Hepatic stellate cell (primary cell): ENCODE measurements at regions not wholly inside any gene's neighbourhood (a gene's known extent, or its start where the extent isn't known, plus 50 kb on each side); places are given as distances from the start of the nearest gene placed in this dataset.

ENCODE experiments used
- DNase-seq: peaks from one replicate; pipeline ENCODE4 v3.0.0; 2011; ENCODE audit warnings: low spot score

DNA sequence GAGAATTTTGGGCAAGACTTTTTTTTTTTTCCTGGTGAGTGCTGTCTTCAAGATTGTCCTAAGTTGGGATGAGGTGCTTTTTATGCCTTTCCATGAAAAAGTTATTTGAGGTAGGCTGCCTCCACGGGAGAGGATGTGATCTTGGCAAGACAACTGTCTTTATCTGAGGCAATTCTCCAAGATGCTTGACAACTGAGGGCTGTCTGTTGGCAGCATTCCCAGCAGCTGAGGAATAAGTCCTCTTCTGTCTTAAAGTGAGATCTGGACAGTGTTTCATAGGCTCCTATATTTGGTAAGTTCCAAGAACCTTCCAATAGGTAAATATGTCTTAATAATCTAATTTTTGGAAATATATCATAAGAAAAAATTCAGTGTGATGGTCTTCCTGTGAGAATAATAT lies 662.0 kb downstream of the CDH11 start:
- DNase-seq = no peak

DNA sequence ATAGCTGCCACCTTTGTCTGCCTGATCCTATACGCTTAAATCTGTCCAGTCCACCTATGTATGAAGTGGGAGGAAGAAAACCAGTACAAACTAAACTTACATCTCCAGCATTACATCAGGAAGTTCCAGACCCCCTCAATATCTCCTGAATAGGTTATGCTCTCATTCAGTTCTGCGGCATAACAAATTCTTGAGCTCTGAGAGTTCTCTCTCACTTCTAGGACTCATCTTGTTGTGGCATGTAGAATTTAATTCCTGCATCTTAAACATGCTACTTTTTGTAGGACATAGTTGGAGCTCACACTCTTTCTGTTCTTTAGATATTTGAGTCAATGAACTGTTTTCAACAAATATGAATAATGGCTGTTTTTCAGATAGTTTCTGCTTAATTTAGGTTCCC lies 662.5 kb downstream of the CDH11 start:
- no peak for DNase-seq

DNA sequence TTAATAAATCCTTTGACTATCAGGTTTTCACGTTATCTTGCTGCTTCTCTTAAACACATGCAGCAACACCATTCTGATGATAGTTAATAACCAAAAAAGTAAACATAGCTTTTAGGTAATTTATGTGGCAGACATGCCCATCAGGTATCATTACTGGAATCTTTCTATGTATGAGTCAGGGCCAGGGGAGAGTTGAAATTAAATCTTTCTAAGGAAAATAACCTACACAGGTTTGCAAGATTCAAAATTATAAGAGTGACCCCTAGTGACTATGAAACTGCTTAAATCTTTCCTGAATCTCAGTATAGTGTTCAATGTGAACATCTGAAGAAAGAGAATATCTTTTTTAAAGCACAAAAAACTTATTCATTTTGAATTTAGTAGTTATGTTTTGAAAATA lies 666.6 kb downstream of the CDH11 start:
- DNase-seq = no peak

DNA sequence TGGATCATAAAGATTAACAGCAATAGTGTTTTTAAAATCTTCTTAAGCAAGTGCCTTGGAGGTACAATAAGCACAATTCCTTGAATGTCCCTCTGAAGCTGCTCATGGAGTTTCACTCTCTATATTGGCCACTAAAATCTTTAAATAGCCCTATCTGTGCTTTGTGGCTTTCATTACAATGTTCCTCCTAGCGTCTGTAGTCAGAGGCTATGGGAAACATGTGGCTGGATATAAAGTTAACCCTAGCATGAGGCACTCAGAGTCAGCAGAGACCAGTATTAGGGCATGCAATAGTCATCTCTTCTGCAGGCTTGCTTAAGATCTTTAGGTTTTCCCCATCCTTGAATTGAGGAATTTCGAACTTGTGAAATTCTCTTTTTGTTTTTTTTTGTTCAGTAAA lies 668.2 kb downstream of the CDH11 start:
- DNase-seq = no peak

DNA sequence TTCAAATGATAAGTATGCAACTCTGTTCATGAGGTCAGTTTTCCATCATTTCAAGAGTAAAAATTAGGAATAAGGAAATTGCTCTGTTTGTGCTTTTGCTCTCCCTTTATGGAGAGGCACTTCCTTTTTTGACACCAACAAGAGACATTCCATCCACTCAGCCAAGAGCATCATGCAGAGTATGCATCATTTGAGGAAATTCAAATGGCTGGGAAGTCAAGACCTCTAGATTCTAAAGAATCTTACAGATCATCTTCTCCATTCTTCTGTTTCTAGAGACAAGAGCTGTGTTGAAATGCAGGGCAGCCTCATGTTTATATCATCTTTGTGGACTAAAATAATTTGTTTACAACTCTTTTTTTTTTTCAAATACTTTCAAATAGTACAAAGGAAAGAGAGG lies 669.4 kb downstream of the CDH11 start:
- no peak for DNase-seq

DNA sequence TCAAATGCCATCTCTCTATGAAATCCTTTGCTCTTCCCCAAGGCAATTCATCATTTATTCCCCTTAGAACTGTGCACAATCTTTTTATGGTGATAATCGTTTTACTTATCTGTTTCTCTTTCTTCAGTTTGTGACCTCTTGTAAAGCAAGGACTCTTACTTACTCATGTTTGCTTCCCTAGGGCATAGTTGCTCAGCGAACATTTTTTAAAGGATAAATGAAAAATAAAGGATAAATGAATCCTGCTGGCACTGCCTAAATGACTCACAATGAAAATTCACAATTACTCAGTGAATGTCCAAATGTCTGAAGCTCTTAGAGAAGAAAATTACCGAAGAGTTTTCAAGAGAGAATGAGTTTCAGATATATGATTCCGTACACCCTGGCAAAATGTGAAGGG lies 671.7 kb downstream of the CDH11 start:
- DNase-seq = no peak

DNA sequence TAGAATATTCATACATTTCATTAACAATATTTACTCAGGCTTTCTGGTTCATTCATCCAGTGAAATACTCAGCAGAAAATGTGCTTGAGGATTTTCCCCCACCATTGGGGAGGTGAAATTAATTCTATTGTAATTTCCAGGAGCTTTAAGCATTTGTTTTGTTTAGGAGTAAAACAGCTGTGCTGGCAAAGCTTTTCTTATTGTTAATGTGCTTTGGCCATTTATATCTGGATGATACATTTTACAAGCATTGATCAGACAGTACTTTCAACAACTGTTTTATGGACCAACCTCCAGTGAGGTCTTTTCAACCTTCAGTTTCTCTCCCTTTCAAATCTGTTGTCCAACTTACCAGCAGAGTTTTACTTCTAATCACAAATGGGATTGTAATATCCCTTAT lies 672.4 kb downstream of the CDH11 start:
- no peak for DNase-seq

DNA sequence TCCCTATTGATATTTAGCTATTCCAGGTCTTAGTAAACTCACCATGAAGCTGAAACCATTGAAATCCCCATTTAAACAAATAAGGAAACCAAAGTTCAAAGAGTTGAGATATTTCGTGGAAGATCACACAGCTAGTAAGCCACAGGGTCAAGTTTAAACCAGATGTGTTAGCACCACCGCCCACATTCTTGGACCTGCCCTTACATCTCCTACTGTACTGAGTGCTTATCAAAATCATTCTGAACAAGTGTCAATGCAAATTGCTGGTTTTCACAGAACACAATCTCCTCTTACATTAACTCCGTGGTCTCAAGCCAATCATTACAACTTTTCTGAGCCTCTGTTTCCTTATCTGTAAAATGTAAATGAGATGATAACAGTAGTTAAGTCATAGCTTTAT lies 676.2 kb downstream of the CDH11 start:
- no peak for DNase-seq

DNA sequence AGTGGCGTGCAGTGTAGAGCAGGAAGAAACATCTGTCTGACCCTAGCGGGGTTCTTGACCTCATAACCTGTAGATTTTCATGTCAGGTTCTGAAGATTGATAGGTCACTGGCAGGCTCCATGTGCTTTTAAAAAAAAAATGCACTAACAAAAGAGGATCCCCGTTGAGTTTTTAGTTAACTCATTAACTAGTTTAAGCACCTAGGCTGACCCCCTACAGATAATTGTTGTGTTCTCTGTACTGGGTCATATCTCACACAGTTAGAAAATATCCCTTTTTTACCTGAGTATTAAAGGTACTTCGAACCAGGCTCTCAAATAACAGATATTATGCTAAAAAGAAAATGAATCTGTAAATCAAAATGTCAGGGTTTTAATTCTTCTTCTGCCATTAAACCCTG lies 676.6 kb downstream of the CDH11 start:
- no peak for DNase-seq

DNA sequence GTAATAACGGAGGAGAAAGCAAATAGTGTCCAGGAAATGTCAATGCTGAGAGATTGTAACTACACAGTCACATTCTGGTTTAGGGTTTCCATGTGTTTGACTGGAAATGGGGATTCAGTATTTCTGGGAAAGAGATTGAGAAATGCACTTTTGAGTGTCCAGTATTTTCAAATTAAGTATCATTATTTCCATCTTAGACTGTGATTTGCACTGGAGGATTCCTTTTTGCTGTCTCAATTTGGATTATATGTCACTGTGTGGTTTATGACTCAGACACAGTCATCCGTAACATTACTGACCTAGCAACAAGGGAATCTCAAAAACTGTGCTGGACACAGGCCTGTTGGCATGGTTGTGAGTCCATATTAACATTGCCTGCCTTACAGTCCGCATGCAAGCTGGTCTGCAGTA lies 681.4 kb downstream of the CDH11 start:
- peak; percentile 57 for DNase-seq

DNA sequence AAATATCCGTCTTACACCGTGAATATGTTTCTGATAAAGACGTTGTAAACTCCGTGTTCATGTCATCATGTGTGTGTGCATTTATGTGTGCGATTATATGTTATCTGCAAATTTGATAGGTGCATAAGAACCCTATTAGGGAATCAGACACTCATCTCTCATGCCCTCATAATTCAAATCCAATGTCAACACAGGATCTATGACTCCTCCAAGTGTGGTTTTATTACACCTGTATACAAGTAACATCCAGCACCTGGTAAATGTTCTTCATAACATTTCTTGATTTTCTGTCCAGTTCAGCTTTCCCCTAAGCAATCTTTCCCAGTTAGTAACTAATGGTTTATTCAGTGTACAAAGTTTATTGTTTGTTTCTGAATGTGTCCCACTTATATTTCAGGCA lies 681.9 kb downstream of the CDH11 start:
- no peak for DNase-seq

DNA sequence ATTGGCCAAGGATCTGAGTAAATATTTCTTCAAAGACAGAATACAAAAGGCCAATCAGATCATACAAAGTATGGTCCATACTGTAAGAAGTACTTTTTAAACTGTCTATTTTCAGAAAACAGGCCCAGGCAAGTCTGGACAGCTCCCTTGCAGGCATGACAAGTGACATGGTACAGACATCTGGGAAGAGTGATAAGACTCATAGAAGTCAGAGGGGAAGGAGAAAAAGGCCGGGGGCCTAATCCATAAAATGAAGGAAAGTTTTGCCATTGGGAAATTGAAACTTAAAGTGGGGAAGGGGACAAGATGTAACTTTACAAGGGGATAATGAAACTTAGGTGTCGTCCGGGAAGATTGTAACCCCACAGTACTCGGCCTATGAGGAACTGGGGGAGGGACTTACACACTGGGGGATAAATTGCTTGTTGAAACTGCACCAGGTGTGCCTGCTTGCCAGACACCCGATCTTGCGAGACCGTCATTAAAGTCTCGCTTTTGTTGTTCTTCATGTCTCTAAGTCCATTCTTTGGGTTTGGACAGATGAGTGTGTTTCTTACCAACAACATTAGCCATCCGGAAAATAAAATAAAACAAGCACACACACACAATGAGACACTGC lies 684.0 kb downstream of the CDH11 start:
- no peak for DNase-seq

DNA sequence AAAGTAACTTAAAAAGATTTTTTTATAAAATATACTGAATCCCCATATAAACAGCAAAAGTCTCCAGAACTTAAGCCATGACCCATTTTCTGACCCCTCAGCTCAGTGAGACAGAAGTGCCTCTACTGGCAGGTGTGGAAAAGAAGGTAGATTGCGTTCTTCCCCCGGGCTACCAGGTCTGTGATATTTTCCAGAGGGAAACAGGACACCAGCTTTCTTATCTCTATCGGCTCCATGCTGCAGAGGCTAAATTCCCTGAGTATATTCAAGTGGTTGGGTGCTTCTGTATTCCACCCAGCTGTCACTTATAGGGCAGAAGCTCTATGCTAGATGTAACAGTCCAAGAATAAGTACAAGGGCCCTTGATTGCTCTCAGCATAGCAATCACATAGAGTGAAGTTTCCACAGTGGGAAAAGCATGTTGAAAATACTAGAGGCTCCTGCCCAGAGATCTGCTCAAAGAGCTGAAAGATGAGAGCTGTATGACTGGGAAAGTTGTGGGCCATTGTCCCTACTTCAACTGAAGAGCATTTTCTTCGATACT lies 687.3 kb downstream of the CDH11 start:
- DNase-seq = no peak

DNA sequence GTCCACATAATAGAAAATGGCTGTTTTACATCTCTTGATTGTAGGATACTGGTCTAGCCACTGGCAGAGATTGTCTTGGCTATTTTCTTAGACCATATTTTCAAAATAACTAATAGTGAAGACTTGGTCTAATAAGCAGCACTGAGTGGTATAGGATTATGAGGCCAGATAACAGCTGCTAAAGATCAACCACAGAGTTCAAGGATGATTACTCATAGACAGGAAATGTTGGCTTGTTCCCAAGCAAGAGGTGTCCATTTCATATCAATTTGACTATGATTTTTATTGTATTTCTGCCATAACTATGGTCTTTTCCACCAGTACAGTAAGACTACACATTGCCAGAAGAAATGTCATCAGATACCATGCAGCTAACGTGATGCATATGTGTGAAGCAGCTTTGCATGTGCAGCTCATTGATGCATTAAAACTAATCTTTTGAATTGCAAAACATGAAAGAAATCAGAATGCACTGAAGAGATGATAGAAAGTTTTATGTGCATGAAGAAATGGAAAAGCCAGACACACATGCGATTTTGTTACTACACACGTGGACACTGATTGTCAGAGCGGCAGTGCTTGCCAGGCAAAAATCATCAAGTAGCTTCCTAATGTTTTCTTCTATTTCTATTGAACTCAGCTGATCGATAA lies 693.3 kb downstream of the CDH11 start:
- peak; percentile 9 for DNase-seq

DNA sequence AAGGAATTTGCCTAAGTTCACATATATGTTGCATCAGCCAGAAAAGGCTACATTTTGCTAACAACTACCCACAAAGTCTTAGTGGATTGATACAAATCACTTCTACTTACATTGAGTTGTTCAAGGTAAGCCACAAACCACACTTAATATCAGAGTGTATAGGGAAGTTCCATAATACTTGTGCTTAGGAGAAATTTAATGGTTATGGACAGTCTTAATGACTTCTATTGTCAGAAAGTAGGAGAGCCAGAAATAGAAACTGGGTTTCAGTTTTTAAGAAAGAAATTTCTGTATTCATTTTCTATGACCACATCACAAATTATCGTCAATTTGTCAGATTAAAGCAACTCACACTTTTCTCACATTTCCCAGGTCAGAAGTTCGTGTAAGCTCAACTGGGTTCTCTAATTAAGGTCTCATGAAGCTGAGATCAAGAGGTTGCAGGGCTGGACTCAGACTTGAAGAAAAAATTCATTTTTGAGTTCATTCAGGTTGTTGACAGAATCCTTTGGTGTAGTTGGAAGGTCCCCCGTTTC lies 695.7 kb downstream of the CDH11 start:
- DNase-seq = no peak

DNA sequence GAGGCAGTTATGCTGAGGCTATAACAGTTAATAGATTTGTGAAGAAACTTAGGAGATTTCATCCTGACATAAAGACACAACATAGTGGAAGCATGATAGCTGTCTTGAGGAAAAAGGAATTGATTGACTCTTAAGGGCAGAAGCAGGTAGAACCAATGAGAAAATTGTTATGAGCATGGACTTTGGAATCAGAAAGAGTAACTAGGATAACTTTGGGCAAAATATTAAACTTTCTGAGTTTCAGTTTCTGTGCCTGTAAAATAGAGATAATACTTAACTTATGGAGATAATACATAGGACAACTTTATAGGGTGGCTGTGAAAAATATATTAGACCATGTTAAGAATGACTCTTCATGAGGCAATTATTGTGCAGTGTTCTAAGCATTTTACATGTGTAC lies 696.5 kb downstream of the CDH11 start:
- DNase-seq = no peak

DNA sequence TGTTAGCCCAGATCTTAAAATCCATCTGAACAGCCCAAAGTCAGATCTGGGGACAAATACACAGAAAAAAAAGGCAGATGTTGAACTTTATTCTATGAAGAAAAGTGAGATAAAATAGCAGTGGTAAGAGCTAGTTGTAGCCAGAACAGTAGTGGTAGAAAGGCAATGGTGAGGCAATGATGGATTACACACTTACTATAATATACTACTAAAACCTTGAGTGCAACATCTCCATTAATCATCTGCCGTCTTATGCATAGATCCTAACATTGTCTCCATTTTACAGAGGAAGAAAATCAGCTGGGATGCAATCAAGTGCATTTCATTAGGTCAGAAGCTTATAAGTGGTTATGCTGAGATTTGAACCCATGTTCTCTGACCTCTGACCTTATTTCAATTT lies 699.6 kb downstream of the CDH11 start:
- no peak for DNase-seq

DNA sequence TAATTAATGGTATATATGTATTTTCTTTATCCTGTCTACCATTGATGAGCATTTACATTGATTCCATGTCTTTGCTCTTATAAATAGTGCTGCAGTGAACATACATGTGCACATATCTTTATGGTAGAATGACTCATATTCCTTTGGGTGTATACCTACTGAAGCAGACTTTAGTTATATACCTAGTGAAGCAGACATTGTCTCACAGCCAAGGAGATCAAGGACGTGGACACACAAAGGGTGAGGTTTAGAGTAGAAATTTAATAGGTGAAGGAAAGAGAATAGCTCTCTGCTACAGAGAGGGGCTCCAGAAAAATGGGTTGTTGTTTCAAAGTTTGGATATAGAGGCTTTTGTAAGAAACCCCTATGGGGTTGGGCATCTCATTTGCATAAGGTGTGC lies 700.3 kb downstream of the CDH11 start:
- DNase-seq = no peak

DNA sequence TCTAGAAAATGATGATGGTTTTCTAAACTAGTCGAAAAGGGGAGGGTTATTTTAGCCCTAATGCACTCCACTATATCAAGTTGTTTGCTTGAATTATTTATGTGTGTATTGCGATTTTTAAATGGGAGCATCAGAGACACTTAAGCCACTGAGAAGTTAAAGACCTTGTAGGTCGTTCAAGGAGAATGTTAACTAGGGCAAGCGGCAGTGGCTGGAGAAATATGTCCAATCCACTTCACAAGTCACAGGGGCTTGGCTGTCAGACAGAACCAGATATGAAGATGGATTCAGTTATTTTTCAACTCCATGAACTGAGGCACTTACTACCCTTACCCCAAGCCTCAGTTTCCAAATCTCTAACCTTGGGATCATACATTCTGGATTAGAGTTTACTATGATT lies 702.0 kb downstream of the CDH11 start:
- DNase-seq = no peak

DNA sequence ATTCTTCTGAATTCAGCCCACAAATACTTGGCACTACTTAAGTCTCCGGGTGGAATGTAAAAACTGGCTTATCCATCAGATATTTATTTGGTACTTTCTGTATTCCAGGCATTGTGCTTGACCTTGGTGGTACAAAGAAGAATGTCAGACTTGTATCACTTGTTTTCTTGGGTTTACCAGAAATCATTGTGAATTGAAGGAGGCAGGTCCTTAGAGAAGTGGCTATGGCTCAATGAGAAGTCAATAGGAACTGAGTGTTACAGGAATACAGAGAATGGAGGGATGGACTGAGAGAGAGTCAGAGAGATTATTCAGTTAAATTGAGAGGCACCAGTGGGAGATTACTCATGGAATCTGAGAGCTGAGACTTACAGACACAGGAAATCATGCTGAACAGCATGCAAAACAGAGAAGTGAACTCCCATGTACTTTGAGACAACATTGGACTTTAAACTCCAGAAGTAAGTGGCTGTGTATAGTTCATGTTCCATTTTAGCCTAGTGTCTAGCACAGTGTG lies 704.1 kb downstream of the CDH11 start:
- no peak for DNase-seq

DNA sequence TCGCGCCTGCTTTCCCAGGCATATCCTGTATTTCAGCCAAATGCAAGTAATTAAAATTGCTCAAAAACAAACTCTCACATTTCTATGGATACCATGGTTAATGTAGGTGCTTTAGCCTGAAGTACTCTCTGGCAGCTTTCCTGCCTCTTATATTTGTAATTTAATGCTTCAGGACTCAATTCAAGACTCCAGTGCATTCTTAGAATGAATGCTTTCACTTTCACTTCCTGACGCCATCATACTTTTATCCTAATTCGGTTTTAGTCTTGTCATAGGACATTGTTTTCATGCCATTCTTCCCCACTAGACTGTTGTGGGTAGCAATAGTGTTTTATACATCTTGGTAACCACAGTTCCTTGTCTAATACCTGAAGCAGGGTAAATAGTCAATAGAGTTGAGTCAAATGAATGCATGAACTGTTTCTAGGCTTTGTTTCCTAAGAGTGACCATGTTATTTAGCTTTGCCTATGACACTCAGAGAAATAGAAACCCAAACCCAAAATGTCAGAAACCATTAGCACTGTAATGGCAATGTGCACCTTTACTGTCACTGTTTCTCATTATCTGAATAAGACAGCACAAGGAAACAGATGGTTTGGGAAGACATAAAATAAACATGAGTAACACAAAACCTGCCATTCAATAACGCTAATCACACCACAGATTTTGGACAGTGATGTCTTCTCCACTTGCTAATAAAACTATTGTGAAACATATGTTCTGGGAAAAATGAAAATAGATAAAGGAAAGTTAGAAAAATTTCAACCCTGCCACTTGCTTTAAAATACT lies 705.5 kb downstream of the CDH11 start:
- DNase-seq = peak; percentile 9

DNA sequence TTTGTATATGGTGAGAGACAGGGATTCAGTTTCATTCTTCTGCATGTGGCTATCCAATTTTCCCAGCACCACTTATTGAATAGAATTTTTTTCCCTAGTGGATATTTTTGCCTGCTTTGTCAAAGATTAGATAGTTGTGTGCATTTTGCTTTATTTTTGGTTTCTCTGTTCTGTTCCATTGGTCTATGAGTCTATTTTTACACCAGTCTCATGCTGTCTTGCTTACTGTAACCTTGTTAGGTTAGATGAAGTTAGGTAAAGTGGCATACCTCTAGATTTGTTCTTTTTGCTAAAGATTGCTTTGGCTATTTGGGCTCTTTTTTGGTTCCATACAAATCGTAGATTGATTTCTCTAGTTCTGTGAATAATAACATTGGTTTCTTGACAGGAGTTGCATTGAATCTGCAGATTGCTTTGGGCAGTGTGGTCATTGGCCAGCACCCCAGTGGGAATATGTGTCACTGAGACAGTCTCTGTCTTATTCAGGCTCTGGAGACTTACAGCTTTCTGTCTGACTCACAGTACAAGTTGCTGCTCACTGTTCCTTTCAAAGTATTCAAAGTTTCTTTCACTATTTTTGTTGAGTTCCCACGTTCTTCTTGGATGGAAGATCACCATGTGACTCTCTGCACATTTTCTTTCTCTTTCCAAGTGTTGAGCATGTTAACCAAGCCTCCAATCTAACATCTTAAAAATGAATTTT lies 709.1 kb downstream of the CDH11 start:
- DNase-seq = peak; percentile 39
